ENCODE measurements at regions not wholly inside any gene's neighbourhood (a gene's known extent, or its start where the extent isn't known, plus 50 kb on each side); places are given as distances from the start of the nearest gene placed in this dataset.

DNA sequence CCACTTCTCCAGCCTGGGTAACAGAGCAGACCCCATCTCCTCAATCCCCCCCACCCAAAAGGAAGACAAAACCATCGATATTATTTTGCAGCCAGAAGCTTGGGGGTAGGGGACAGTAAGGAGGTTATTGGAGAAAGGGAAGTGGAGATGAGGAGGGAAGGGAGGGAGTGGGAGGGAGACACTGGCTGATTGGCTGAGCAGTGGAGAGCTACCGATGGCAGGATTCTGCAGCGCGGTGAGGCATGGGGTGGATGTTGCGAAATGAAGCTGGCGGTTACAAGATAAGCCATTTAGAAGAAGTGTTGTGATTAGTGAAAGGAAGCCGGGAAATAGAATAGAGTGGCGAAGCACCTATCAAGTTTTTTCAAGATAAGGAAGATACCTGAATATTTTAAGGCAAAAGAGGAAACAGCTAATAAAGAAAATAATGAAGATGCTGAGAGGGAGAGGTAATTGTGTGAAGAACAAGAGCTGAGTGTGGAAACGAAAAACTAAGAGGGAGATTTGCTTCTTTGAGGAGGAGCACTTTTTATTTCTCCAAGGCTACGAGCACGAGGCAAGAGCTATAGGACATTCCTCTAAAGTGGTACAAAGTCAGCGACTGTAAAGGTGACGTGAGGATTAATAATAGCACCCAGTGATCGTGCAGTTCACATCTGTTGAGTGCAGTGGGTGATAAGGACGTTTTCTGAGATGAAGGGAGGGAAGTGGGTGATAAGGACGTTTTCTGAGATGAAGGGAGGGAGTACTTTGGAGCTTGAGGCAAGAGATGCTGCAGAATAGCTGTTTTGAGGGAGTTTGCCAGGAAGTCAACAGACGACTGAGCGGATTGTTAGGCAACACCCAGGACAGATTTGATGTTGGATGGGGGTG lies 103.2 kb upstream of the KIF26B start (continued):
- peak; percentile 46; the same call in 1 of the 2 replicates for TF ChIP-seq ZNF263 (CRISPR knock-in tag; IDR thresholded peaks at IDR 0.05; ENCODE audit: borderline replicate concordance)
- TF ChIP-seq POLR2G (IDR thresholded peaks at IDR 0.05; ENCODE audit: low read depth, low read length): no peak
- no peak for TF ChIP-seq TARDBP (IDR thresholded peaks at IDR 0.05)
- TF ChIP-seq, protein P1, sequence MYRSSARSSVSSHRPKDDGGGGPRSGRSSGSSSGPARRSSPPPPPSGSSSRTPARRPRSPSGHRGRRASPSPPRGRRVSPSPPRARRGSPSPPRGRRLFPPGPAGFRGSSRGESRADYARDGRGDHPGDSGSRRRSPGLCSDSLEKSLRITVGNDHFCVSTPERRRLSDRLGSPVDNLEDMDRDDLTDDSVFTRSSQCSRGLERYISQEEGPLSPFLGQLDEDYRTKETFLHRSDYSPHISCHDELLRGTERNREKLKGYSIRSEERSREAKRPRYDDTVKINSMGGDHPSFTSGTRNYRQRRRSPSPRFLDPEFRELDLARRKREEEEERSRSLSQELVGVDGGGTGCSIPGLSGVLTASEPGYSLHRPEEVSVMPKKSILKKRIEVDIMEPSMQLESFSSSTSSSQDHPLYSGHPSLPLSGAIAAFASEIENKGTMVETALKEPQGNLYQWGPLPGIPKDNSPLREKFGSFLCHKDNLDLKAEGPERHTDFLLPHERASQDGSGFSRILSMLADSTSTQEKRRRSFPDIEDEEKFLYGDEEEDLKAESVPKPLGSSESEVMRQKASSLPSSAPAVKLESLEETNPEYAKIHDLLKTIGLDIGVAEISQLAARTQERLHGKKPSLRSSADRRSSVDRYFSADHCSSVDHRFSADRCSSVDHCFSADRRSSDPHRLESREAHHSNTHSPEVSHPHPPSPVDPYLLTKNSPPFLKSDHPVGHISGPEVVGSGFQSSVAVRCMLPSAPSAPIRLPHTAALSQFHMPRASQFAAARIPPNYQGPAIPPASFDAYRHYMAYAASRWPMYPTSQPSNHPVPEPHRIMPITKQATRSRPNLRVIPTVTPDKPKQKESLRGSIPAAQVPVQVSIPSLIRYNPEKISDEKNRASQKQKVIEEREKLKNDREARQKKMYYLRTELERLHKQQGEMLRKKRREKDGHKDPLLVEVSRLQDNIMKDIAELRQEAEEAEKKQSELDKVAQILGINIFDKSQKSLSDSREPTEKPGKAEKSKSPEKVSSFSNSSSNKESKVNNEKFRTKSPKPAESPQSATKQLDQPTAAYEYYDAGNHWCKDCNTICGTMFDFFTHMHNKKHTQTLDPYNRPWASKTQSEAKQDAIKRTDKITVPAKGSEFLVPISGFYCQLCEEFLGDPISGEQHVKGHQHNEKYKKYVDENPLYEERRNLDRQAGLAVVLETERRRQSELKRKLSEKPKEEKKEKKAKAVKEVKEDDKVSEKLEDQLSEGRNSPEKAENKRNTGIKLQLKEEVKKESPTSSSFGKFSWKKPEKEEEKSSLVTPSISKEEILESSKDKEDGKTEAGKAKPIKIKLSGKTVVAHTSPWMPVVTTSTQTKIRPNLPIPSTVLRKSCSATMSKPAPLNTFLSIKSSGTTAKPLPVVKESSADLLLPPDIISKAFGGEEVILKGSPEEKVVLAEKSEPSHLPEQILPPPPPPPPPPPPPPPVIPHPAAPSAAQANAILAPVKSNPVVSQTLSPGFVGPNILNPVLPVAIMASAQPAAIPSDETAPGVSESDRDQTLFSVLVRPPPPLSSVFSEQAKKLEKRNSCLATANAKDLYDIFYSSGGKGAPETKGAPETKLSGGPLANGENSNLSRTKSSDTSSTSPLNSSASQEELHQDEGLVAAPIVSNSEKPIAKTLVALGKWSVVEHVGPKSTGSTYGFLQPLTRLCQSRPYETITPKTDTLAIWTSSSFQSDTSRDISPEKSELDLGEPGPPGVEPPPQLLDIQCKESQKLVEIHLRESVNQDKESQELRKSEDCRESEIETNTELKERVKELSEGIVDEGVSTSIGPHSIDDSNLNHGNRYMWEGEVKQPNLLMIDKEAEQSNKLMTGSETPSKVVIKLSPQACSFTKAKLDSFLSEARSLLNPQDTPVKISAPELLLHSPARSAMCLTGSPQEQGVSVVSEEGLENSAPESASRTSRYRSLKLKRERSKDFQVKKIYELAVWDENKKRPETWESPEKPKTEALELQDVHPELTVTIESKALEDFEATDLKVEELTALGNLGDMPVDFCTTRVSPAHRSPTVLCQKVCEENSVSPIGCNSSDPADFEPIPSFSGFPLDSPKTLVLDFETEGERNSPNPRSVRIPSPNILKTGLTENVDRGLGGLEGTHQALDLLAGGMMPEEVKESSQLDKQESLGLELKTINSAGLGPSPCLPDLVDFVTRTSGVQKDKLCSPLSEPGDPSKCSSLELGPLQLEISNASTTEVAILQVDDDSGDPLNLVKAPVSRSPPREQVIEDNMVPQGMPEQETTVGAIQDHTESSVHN (IDR thresholded peaks at IDR 0.05; ENCODE audit: borderline replicate concordance in 1 of 2, low read depth in 1 of 2): peak in 1 of 2 experiments; percentile 65; a peak in 1 of 4 replicates
- TF ChIP-seq ELK1 (CRISPR knock-in tag; IDR thresholded peaks at IDR 0.05): no peak
- TF ChIP-seq TCF3 (CRISPR knock-in tag; IDR thresholded peaks at IDR 0.05): peak; percentile 83
- TF ChIP-seq ZNF444 (CRISPR knock-in tag; IDR thresholded peaks at IDR 0.05): no peak
- no peak for TF ChIP-seq E2F4 (CRISPR knock-in tag; IDR thresholded peaks at IDR 0.05; ENCODE audit: low read depth)
- no peak; the same call in 1 of the 2 replicates for TF ChIP-seq ZKSCAN8 (CRISPR knock-in tag; IDR thresholded peaks at IDR 0.05)
- no peak for TF ChIP-seq RNF219 (CRISPR knock-in tag; IDR thresholded peaks at IDR 0.05)
- no peak for TF ChIP-seq ZNF324 (CRISPR knock-in tag; IDR thresholded peaks at IDR 0.05)

Measured in K562 (cell line).